Neural cell (in vitro differentiated cells): ENCODE measurements at regions not wholly inside any gene's neighbourhood (a gene's known extent, or its start where the extent isn't known, plus 50 kb on each side); places are given as distances from the start of the nearest gene placed in this dataset.

ENCODE experiments used
- H2AFZ ChIP-seq: fragments of 200-600, 300-800 bp; sonication (generic), shearing (Covaris generic); 2 replicates; pipeline ENCODE4 v1.6.0; 2014; ENCODE audit warnings: low read depth, mild to moderate bottlenecking, antibody characterized with exemption, low read length, moderate library complexity
- H3F3A ChIP-seq: fragments of 200-600 bp; shearing (Covaris generic); 2 replicates; pipeline ENCODE4 v1.6.1; 2016; ENCODE audit warnings: mild to moderate bottlenecking, moderate library complexity, mixed read lengths, antibody characterized with exemption, low read length; ENCODE audit not compliant: insufficient read depth, poor library complexity, severe bottlenecking
- H3K27ac ChIP-seq: fragments of 200-600, 300-800 bp; sonication (generic), shearing (Covaris generic); 2 replicates; pipeline ENCODE4 v1.5.1; 2014; ENCODE audit warnings: mild to moderate bottlenecking, low read length, moderate library complexity
- H3K27me3 ChIP-seq: fragments of 300-800, 200-600 bp; sonication (generic), shearing (Covaris generic); 2 replicates; pipeline ENCODE4 v1.6.0; 2014; ENCODE audit warnings: mild to moderate bottlenecking, low read depth, low read length, moderate library complexity; ENCODE audit not compliant: insufficient read depth
- H3K36me3 ChIP-seq: fragments of 300-800, 200-600 bp; sonication (generic), shearing (Covaris generic); 2 replicates; pipeline ENCODE4 v1.5.1; 2014; ENCODE audit warnings: mild to moderate bottlenecking, antibody characterized with exemption, low read length, moderate library complexity; ENCODE audit not compliant: insufficient read depth
- H3K4me2 ChIP-seq: fragments of 300-800, 200-600 bp; sonication (generic), shearing (Covaris generic); 2 replicates; pipeline ENCODE4 v1.6.0; 2014; ENCODE audit warnings: mild to moderate bottlenecking, low read length
- H3K4me3 ChIP-seq: fragments of 300-800, 200-600 bp; sonication (generic), shearing (Covaris generic); 2 replicates; pipeline ENCODE4 v1.5.1; 2014; ENCODE audit warnings: mild to moderate bottlenecking, low read length, moderate library complexity
- H3K79me2 ChIP-seq: fragments of 200-600 bp; shearing (Covaris generic); replicated peaks from 2 replicates; pipeline ENCODE4 v1.6.0; 2014; ENCODE audit warnings: mild to moderate bottlenecking, low read length, moderate library complexity; ENCODE audit not compliant: insufficient read depth
- H3K9ac ChIP-seq: fragments of 300-800, 200-600 bp; sonication (generic), shearing (Covaris generic); 2 replicates; pipeline ENCODE4 v1.6.1; 2016; ENCODE audit warnings: mild to moderate bottlenecking, low read length, mixed read lengths
- H3K9me2 ChIP-seq: fragments of 200-600 bp; shearing (Covaris generic); 2 replicates; pipeline ENCODE4 v1.6.1; 2016; ENCODE audit warnings: mild to moderate bottlenecking, low read length, mixed read lengths; ENCODE audit not compliant: insufficient read depth
- H3K9me3 ChIP-seq: fragments of 200-600, 300-800 bp; sonication (generic), shearing (Covaris generic); 2 replicates; pipeline ENCODE4 v1.6.1; 2016; ENCODE audit warnings: mild to moderate bottlenecking, mixed run types, low read length, moderate library complexity, mixed read lengths
- H4K20me1 ChIP-seq: fragments of 200-600 bp; shearing (Covaris generic); 2 replicates; pipeline ENCODE4 v1.6.1; 2016; ENCODE audit warnings: mild to moderate bottlenecking, mixed run types; ENCODE audit not compliant: insufficient read depth
- EP300 ChIP-seq: fragments of 450-650 bp; conservative IDR thresholded peaks from 2 replicates; pipeline ENCODE4 v1.6.1; 2014; ENCODE audit warnings: antibody characterized with exemption, mild to moderate bottlenecking, moderate library complexity; ENCODE audit not compliant: poor library complexity, severe bottlenecking
- EZH2 ChIP-seq: fragments of 200-600, 300-800 bp; shearing (Covaris generic), sonication (generic); IDR thresholded peaks from 2 replicates; pipeline ENCODE4 v1.6.1; 2014; ENCODE audit warnings: antibody characterized with exemption, low read length, borderline replicate concordance, mild to moderate bottlenecking; ENCODE audit not compliant: insufficient read depth, poor library complexity, severe bottlenecking
- MXI1 ChIP-seq: fragments of 450-650 bp; conservative IDR thresholded peaks from 2 replicates; pipeline ENCODE4 v1.6.1; 2014; ENCODE audit warnings: antibody characterized with exemption, mild to moderate bottlenecking; ENCODE audit not compliant: poor library complexity, severe bottlenecking
- POLR2AphosphoS5 ChIP-seq: IDR thresholded peaks from 2 replicates; pipeline ENCODE4 v1.6.1; 2012
- RAD21 ChIP-seq: fragments of 450-650 bp; conservative IDR thresholded peaks from 2 replicates; pipeline ENCODE4 v1.6.1; 2014; ENCODE audit warnings: antibody characterized with exemption, mild to moderate bottlenecking, moderate library complexity
- SMC3 ChIP-seq: fragments of 450-650 bp; conservative IDR thresholded peaks from 2 replicates; pipeline ENCODE4 v1.6.1; 2014; ENCODE audit warnings: antibody characterized with exemption, mild to moderate bottlenecking, moderate library complexity; ENCODE audit not compliant: poor library complexity
- TAF1 ChIP-seq: IDR thresholded peaks from 2 replicates; pipeline ENCODE4 v1.6.1; 2012; ENCODE audit warnings: low read depth
- TF ChIP-seq, protein P1 (sequence below): IDR thresholded peaks from 2 replicates; pipeline ENCODE4 v1.6.1; 2012; ENCODE audit warnings: borderline replicate concordance
- TF ChIP-seq, protein P2 (sequence below): fragments of 450-650 bp; IDR thresholded peaks from 2 replicates; pipeline ENCODE4 v1.5.1; 2014; ENCODE audit warnings: antibody characterized with exemption, mild to moderate bottlenecking, moderate library complexity; ENCODE audit not compliant: poor library complexity, severe bottlenecking

DNA sequence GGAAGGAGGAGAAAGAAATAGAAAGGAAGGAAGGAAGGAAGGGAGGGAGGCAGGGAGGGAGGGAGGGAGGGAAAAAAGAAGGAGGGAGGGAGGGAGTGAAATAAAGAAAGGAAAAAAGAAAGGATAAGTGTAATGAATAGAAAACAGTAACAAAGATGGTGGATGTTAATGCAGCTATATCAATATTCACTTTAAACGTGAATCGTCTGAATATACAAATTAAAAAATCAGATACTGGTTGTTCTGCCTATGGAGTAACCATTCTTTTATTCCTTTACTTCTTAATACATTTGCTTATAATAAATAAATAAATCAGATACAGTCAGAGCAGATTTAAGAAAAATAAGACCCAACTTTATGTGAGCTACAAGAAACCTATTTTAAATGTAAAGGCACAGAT is 1520.4 kb downstream of the TBC1D22A start:
- no peaks in the 10 kb centered on the region for H3F3A ChIP-seq
- H3K9me2 ChIP-seq: no peaks in the 10 kb centered on the region
- no peaks in the 10 kb centered on the region for H3K79me2 ChIP-seq
- H3K9me3 ChIP-seq: peaks cover 5% of the 10 kb centered on the region
- H4K20me1 ChIP-seq: no peaks in the 10 kb centered on the region
- no peak overlapping the region for H2AFZ ChIP-seq
- no peak overlapping the region for H3K9ac ChIP-seq
- H3K36me3 ChIP-seq: no peaks in the 10 kb centered on the region
- TF ChIP-seq RAD21 (no peak), EZH2 (no peak), TAF1 (no peak), EP300 (no peak), POLR2AphosphoS5 (no peak), MXI1 (no peak), SMC3 (no peak)
- TF ChIP-seq, protein P1, sequence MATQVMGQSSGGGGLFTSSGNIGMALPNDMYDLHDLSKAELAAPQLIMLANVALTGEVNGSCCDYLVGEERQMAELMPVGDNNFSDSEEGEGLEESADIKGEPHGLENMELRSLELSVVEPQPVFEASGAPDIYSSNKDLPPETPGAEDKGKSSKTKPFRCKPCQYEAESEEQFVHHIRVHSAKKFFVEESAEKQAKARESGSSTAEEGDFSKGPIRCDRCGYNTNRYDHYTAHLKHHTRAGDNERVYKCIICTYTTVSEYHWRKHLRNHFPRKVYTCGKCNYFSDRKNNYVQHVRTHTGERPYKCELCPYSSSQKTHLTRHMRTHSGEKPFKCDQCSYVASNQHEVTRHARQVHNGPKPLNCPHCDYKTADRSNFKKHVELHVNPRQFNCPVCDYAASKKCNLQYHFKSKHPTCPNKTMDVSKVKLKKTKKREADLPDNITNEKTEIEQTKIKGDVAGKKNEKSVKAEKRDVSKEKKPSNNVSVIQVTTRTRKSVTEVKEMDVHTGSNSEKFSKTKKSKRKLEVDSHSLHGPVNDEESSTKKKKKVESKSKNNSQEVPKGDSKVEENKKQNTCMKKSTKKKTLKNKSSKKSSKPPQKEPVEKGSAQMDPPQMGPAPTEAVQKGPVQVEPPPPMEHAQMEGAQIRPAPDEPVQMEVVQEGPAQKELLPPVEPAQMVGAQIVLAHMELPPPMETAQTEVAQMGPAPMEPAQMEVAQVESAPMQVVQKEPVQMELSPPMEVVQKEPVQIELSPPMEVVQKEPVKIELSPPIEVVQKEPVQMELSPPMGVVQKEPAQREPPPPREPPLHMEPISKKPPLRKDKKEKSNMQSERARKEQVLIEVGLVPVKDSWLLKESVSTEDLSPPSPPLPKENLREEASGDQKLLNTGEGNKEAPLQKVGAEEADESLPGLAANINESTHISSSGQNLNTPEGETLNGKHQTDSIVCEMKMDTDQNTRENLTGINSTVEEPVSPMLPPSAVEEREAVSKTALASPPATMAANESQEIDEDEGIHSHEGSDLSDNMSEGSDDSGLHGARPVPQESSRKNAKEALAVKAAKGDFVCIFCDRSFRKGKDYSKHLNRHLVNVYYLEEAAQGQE: no peak
- TF ChIP-seq, protein P2, sequence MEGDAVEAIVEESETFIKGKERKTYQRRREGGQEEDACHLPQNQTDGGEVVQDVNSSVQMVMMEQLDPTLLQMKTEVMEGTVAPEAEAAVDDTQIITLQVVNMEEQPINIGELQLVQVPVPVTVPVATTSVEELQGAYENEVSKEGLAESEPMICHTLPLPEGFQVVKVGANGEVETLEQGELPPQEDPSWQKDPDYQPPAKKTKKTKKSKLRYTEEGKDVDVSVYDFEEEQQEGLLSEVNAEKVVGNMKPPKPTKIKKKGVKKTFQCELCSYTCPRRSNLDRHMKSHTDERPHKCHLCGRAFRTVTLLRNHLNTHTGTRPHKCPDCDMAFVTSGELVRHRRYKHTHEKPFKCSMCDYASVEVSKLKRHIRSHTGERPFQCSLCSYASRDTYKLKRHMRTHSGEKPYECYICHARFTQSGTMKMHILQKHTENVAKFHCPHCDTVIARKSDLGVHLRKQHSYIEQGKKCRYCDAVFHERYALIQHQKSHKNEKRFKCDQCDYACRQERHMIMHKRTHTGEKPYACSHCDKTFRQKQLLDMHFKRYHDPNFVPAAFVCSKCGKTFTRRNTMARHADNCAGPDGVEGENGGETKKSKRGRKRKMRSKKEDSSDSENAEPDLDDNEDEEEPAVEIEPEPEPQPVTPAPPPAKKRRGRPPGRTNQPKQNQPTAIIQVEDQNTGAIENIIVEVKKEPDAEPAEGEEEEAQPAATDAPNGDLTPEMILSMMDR: no peak
- no peaks in the 10 kb centered on the region for H3K27me3 ChIP-seq
- H3K4me2 ChIP-seq: no peak overlapping the region
- H3K4me3 ChIP-seq: no peak overlapping the region
- no peak overlapping the region for H3K27ac ChIP-seq

DNA sequence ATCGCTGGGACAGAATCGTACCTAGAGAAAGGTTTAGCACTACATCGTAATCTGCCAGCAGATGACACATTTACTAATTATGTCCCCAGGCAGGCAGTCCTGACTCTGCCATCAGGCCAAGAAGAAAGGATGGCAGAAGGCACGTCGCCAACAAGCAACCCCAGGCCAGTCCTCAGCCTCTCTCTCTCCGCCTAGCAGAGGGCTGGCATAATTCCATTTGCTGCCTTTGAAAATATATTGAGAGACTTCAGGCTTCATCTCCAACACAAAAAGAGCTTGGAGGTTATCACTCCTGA is 1517.0 kb downstream of the TBC1D22A start:
- Histone ChIP-seq H3K36me3 (no peaks in the 10 kb centered on the region), H3K4me3 (no peak overlapping the region), H3K27ac (no peak overlapping the region), H3K9ac (no peak overlapping the region), H3K9me2 (no peaks in the 10 kb centered on the region), H3F3A (no peaks in the 10 kb centered on the region), H3K27me3 (no peaks in the 10 kb centered on the region), H4K20me1 (no peaks in the 10 kb centered on the region), H3K4me2 (no peak overlapping the region), H2AFZ (no peak overlapping the region), H3K79me2 (no peaks in the 10 kb centered on the region), H3K9me3 (peaks cover 5% of the 10 kb centered on the region)
- TF ChIP-seq POLR2AphosphoS5: no peak
- TF ChIP-seq TAF1: no peak
- TF ChIP-seq, protein P2: no peak
- TF ChIP-seq SMC3: no peak
- TF ChIP-seq RAD21: no peak
- no peak for TF ChIP-seq EP300
- TF ChIP-seq, protein P1: no peak
- TF ChIP-seq EZH2: no peak
